HG03196 (cell line): ENCODE measurements at regions not wholly inside any gene's neighbourhood (a gene's known extent, or its start where the extent isn't known, plus 50 kb on each side); places are given as distances from the start of the nearest gene placed in this dataset.
"Not testable (repeated sequence)": the region's sequence is repeated elsewhere in the genome, so short reads cannot be mapped to it uniquely, and the experiment has no call there.

Experiments used
- ATAC-seq: cut with Tn5 transposase; IDR thresholded peaks from one replicate; pipeline ENCODE4 v1.9.1; 2021; ENCODE audit not compliant: unreplicated experiment

DNA sequence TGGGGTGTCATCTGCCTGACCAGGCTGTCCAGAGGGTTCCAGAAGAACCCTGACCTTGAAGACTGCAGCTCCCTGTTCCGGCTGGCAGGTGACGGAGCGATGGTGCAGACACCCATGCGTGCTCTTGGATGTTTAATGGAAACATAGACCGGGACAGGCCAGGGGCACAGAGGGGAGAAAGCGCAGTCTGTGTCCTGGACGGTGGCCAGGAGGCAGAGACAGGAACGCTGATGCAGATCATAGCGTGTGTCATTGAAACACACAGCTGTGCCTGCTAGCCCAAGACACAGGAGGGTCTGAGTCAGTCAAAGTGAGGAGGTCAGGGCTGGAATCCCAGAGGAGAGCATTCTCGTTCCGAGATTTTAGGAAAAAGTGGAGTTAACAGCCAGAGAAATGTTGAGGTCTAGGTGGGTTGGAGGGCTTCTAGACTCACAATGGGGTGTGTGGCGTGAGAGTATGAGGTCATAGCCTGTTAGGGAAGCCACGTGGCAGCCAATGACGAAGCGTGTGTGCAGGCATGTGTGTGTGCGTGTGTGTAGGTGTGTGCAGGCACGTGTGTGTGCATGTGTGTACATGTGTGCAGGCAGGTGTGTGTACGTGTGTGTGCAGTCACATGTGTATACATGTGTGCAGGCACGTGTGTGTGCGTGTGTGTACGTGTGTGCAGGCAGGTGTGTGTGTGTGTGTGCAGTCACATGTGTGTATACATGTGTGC, 167.0 kb downstream of the ERMARD start:
- no peak for ATAC-seq

DNA sequence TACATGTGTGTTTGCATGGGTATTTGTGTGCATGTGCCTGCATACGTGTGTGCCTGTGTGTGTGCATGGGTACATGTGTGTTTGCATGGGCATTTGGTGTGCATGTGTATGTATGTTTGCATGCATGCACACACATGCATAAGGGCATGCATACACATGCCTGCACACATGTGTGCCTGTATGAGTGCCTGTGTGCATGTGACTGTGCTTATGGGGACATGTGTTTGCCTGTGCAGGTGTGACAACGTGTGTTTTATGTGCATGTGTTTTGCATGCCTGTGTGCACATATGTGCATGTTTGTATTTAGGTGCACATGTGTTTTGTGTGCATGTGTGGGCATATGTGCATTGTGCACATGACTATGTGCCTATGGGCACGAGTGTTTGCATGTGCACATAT, 165.7 kb downstream of the ERMARD start:
- no peak for ATAC-seq

DNA sequence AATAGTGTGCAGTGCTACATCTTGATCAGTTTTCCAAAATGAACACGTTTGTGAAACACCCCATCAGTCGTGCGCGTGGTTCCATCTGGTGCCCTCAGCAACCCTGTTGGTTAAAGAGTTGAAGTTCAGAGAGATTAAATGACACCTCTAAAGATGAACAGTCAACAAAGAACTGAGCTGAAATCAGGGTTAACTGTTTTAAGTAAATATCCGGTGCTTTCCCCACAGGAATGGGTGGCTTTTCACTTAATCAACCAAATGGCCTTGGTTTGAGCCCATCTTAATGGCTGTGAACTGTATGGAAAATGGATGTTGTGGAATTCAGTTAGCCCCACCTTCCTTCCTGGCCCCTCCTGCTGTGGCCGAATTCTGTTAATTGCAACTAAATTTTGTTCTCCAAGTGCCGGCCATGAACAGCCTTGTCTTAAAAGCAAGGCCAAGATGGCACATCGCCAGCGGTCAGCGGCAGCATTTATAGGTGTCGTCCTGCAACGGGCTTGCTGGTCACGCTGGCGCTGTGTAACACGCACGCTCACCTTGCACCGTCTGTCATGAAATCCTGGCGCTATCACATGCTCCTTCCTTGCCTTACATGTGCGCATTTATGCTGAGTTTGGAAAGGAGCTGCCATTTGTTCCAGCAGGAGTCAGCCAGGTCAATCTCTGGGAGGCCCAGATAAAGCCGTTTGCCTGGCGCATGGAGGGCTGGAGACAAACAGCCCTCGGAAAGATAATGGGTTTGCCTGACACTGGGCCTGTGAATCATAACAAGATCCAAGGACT, 164.5 kb downstream of the ERMARD start:
- no peak for ATAC-seq

DNA sequence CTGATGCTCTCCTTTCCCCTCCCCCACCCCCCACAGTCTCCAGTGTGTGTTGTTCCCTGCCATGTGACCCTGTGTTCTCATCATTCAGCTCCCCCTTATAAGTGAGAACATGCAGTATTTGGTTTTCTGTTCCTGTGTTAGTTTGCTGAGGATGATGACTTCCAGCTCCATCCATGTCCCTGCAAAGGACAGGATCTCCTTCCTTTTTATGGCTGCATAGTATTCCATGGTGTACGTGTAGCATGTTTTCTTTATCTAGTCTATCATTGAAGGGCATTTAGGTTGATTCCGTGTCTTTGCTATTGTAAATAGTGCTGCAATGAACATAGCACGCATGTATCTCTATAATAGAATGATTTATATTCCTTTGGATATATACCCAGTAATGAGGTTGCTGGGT, 162.3 kb downstream of the ERMARD start:
- ATAC-seq: not testable (repeated sequence)

DNA sequence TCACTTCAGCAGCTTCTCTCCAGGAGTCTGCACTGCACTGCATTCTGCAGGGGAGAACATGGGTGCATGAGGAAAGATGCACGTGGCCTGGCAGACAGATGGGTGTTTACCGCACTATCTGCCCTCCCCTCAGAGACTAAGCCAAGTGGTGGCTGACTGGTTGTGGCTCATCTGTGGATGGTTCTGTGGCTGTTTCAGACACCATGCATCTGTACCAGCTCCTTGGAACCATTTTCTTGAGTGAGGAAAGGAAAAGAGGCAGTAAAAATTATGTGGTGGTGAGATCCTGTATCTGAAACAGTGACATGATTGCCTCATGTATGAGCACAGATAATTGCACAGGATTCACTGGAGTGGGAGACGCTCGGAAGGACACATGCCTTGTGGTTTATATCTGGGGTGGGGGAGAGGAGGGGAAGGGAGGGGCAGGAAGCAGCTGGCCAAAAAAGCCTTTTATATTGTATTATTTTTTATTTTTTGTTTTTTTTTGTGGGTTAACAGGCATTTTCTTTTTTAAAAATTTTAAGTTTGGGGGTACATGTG, 161.7 kb downstream of the ERMARD start:
- ATAC-seq: no peak

DNA sequence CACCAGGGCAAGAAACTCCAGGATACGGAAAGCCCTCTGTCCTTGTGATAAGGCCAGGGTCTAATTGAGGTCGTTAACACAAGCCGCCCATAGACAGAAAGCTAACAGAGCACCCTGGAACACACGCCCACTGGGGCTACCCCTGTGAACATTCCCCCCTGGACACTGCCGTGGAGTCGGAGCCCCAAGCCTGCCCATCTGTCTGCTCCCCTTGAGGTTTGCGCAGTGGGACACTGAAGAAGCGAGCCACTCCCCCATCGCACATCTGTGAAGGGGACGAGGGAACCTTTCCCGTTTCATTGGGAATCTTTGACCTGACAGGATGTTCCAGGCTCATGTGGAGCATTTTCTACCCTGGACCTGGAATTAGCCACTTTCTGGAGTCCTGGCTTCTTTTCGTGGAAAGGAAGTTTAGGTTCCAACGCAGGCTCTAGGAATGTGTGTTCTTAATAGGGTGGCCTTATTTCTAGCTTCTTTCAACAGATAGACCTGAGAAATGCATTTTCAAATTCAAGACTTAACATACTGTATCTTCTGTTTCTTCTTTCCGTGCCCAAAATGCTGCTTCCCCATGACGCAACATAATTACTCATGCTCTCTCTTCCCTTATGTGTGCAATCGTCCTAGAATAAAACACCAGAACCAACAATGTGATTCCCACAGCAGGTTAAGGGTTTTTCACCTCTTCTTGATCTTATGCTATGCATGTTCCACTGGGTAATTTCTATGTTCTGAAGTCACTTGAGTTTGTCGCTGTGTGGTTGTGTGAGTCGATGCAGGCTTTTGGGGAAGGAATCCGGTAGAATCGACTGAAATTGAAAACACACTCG, 161.1 kb downstream of the ERMARD start:
- no peak for ATAC-seq

DNA sequence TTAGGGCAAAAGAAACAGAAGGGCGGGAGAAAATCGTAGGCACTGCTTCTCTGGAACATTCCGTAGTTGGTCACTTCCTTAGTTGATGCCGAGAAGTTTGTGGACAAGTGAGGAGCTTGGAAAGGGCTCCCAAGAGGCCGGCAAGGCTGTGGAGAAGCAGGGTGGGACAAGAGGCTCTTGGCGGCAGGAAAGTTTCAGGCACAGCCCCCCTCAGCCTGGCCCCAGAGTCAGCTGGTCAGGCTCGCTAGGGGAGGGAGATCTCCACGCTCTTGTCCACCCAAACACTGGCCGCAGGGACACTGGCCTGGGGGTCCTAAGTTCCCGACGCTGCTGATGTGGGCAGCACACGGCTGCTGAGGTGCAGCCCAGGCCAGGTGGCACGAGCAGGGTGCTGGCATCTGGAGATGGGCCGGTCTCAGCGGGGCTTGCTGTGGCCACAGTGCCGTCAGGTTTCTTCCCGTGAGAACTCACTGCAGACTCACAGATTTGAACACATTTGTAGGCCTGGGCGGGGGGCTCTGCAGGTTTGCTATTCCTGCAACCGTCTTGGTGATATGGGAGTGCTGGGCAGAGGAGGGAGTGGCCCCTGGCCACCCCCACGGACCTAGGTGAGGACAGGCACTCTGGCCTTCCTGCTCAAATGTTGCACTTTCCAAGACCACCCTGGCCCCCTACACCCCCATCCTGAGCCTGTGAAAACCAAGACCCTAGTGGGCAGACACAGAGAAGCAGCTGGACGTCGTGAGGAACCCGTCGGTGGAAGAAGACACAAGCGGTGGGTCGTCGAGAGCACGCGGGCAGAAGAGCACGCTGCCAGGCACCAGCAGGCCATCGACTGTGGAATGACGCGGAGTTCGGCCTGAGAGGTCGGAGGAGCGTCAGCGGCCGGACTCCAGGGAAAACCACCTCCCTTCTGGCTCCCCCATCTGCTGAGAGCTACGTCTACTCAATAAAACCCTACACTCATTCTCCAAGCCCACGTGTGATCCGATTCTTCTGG, 160.1 kb downstream of the ERMARD start:
- ATAC-seq: no peak

DNA sequence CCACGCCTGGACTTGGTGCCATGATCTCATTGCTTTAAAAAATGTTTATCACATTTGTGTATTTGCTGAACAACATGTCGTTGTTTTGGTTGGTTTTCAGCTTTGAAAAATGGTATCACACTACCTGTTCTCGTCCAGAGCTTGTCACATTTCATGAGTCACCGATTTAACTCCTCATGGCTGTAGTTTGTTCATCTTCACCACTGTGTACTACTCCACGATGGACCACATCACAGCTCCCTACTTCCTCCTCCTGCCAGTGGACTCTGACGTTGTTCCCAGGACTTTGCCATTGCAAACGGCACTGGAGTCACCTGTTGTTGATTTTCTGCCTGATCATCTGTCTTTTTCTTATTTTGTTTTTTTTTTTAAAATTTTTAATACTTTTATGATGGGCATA, 157.7 kb downstream of the ERMARD start:
- no peak for ATAC-seq

DNA sequence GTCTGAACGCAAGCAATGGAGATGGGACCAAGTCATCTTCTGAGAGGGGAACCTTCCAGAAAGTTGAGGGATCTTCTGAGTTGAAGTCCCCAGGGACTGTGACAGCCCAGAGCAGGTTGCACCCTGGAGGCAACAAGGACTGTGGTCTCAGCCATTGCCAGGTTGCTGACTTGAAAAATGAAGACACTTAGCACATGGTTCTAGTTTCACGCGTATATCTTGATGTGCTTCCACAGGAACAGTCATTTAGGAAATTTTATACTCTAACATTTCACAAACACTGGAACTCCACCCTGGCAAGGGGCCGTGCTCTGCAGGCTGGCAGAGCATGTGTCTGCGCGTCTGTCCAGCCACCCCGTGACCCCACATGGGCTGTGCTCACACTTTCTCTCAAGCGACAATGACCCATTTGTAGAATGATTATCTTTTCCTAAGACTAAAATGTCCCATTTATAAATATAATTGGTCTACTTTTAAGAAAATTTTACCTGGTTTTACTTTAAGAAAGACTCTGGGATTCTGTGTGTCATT, 157.0 kb downstream of the ERMARD start:
- ATAC-seq: no peak

DNA sequence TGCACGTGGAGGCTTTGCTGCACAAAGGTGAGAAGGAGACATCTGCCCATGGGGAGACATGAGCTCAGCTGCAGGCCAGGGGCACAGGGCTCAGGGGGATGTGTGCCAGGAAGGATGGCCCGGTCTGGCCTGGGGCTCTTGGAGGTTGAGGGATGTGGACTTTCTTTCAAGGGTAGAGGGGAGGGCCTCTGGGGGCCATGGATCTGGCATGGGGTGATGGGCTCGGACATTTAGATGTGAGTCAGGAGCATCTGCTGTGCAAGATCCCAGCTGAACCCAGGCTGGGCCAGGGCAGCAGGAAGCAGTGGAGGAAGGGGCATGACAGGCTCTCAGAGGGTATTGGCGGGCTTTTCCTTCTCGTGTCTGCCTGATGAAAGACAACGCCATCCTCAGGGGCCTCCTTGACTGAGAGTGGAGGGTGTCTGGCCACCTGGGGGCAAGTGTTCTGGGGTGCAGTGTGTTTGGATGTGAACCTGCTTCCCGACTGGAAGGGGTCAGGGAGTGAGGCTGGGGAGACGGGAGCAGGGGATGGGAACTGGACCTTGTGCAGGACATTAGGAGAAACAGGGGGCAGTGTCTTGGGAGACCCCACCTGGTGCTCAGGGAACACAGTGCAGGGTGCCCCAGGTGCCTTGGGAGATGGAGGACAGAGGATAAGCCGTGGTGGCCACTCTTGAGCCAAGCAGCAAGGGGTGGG, 156.1 kb downstream of the ERMARD start:
- no peak for ATAC-seq

DNA sequence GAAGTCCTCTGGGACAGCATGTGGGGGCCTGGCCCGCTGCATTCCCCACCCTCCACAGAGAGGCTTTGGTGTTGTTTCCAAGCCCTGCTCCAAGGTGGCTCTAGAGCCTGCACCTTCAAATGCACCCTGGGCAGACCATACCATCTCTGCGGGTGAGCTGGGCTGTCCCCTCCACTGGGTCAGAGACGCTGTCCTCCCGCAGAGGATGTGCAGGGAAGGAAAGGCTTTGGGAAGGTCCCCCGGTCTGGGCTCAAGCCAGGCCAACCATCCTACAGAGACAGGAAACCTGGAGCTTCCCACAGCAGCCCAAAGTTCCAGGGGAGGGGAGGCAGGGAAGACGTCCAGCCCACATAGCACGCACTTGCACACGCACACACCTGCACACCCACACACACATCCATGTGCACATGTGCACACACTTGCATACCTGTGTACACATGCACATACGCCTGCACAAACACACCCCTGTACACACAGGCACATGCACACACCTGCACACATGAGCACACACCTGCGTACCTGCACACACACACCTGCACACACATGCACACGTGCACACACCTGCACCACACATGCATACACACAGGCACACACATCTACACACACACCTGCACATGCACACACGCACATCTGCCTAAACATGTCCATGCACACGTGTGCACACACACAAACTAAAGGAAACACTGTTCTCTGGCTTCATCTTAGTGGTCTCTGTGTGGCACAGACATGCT, 155.4 kb downstream of the ERMARD start:
- ATAC-seq: no peak

DNA sequence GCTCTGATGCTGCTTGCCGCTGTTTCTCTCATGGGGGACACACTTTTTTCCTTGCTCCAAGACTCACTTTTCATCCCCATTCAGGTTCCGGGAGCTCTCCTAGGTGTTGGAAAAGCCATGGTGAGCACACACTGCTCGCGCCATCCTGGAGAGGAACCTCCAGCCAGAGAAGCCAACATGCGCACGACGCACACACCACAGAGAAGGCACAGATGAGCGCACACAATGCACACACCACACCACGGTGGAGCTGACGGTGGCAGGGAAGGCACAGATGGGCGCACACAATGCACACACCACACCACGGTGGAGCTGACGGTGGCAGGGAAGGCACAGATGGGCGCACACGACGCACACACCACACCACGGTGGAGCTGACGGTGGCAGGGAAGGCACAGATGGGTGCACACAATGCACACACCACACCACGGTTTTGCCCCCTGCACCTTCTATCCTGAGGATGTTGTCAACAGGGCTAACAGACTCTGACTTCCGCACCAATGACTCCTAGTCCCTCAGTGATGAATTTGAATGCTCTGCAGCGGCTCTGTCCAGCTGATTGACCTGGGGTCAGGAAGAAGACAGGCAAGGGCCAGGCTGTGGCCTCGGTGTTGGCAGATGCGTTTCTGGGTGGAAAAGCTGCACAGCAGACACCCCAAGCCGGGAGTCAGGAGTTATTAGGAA, 154.7 kb downstream of the ERMARD start:
- no peak for ATAC-seq

DNA sequence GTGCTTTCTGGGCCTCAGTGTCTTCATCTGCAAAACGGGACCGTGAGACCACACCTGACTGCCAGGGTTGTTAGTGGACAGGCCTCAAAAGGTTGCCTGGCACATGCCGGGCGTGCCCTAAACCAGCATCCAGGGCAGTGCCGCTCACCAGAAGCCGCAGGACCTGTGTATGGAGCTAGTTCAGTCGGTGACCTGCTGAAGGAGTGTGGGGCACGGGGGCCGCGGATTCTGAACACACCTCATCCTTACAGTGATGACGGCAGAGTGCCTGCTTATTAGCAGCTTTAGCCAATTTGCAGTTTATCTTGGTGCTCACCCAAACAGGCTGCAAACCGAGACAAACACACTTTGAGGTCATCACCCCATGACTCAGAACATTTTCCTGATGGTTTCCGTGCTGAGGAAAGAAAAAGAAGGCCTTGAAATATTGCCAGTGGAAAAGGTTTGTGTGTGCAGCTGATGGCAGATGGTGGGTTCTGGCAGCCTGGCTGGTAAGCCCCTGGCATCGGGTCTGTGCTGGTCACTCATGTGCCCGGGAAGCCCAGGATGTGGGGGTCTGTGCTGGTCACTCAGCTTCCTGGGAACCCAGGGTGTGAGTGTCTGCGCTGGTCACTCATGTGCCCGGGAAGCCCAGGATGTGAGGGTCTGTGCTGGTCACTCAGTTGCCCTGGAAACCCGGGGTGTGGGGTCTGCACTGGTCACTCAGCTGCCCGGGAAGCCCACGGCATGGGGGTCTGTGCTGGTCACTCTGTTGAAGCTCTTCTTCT, 153.8 kb downstream of the ERMARD start:
- no peak for ATAC-seq

DNA sequence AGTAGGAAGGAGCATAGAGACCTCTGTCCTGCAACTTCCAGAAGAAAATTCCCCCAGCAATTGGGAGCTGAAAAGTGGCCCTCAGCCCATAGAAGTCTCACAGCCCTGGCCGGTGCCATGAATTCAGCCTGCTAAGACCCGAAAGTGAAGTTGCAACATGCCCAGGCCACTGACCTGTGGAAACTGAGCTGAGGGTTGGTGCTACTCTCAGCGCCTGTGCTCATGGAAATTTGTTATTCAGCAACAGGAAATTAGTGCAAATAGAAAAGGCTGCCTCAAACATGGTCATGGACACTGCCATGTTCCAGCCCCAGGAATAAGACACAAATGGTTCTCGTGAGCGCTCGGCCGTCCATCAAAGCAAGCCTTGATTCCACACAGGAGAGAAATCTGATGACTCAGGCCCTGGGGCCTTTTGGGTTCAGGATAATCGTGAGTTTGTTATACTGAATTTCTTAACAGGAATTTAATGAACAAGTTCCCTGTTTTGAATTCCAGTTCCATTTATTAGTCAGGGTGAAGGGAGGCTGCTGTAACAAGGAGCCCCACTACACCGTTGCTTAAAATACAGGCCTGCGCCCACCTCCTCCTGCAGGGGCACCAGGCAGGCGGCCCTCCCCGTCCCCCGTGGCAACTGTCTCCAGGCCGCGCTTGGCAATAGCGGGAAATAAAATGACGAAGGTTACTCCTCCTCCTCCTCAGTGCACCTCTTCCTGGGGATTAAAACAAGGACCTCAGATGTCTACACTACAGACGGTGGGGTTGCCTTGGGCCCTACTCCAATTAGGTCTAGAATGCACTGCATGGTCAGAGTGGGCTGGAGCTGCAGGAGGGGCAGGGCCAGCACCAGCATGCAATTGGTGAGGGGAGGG, 152.9 kb downstream of the ERMARD start:
- ATAC-seq: no peak

DNA sequence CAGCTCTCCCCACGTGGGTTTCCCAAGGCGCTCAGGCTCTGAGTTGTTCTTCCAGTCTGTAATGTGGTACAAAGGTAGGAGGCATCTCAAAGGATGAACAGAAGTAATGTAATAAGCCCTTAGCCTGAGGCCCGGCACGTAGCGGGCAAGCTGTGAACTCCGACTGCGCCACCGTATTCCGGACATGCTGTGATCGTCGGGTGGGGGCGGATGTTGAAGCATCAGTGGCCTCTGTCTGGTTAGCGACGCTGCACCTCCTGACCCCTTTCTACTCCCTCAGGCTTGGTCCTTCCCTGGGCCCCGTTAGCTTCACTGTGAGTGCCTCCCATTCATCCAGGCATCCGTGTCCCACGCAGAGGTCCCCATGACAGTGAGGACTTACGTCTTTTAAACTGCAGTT, 151.7 kb downstream of the ERMARD start:
- no peak for ATAC-seq

DNA sequence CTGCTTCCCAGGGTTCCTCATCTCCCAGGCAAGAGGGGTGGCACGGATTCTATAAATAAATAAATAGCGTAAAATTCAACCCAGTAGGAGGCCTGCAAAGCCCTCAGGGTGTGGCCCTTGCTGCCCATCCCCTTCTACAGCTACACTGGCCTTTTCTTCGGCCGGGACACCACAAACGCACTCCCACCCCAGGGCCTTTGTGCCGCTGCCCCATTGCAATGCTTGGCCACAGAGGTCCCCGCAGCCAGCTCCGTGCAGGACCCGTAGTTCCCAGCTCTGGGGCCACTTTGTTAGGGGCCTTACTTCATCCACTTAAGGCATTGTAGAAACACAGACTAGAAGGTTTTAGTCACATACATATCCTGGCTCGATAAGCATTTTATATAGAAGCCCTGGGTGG, 151.2 kb downstream of the ERMARD start:
- ATAC-seq: no peak
